Stimulated activated CD4-positive, alpha-beta T cell treated with anti-CD3 and anti-CD28 coated beads, Interleukin-12 subunit alpha, Interleukin-12 subunit beta, amount 100 ng/mL, for 48 hours (primary cell): ENCODE measurements at regions not wholly inside any gene's neighbourhood (a gene's known extent, or its start where the extent isn't known, plus 50 kb on each side); places are given as distances from the start of the nearest gene placed in this dataset.

Experiments used
- DNase-seq, 3 donors: peaks; one replicate each; pipeline ENCODE4 v3.0.0-alpha.2; 2020; ENCODE audit warnings: low read depth in 2 of 3, low spot score in 1 of 3

GRCh38 chr6:145405006-145405551 is 330.2 kb downstream of the EPM2A start:
- no peak for DNase-seq

GRCh38 chr6:145406783-145407182 is 328.5 kb downstream of the EPM2A start:
- no peak for DNase-seq

- DNase-seq: no peak
Observed at GRCh38 chr6:145415616-145416015, 319.7 kb downstream of the EPM2A start.

GRCh38 chr6:145420599-145420998 is 314.7 kb downstream of the EPM2A start:
- DNase-seq: no peak

GRCh38 chr6:145423936-145424335 is 311.4 kb downstream of the EPM2A start:
- no peak for DNase-seq

- no peak for DNase-seq
Observed at GRCh38 chr6:145427232-145427631, 308.1 kb downstream of the EPM2A start.

GRCh38 chr6:145428706-145429105 is 306.6 kb downstream of the EPM2A start:
- DNase-seq: no peak

GRCh38 chr6:145442110-145442509 is 293.2 kb downstream of the EPM2A start:
- DNase-seq: no peak

- no peak for DNase-seq
Observed at GRCh38 chr6:145445674-145446073, 289.6 kb downstream of the EPM2A start.

GRCh38 chr6:145451029-145451428 is 284.3 kb downstream of the EPM2A start:
- DNase-seq: no peak

GRCh38 chr6:145453376-145453775 is 281.9 kb downstream of the EPM2A start:
- no peak for DNase-seq

- no peak for DNase-seq
Observed at GRCh38 chr6:145454006-145454405, 281.3 kb downstream of the EPM2A start.

GRCh38 chr6:145457556-145457955 is 277.8 kb downstream of the EPM2A start:
- no peak for DNase-seq

- no peak for DNase-seq
Observed at GRCh38 chr6:145468534-145468933, 266.8 kb downstream of the EPM2A start.

GRCh38 chr6:145469021-145469420 is 266.3 kb downstream of the EPM2A start:
- DNase-seq: no peak

GRCh38 chr6:145475794-145476396 is 259.4 kb downstream of the EPM2A start:
- DNase-seq: no peak

- no peak for DNase-seq
Observed at GRCh38 chr6:145480024-145480423, 255.3 kb downstream of the EPM2A start.

- DNase-seq: no peak
Observed at GRCh38 chr6:145483191-145483996, 251.9 kb downstream of the EPM2A start.

- DNase-seq: no peak
Observed at GRCh38 chr6:145485288-145485687, 250.0 kb downstream of the EPM2A start.

GRCh38 chr6:145486306-145486705 is 249.0 kb downstream of the EPM2A start:
- no peak for DNase-seq

GRCh38 chr6:145489583-145489982 is 245.7 kb downstream of the EPM2A start:
- no peak for DNase-seq

GRCh38 chr6:145490068-145490467 is 245.3 kb downstream of the EPM2A start:
- no peak for DNase-seq
